ENCODE measurements at regions not wholly inside any gene's neighbourhood (a gene's known extent, or its start where the extent isn't known, plus 50 kb on each side); places are given as distances from the start of the nearest gene placed in this dataset.

GRCh38 chr6:15062516-15063252, 183.2 kb upstream of the JARID2 start:
- Histone ChIP-seq H3K4me1 (replicated peaks in 1 of 2) (peaks cover 10 to 18% of the 10 kb centered on the region in 2 donors), H3K4me3 (no peak overlapping the region), H3K27ac (no peak overlapping the region)
- ATAC-seq (replicated peaks in 6 of 8): peak; percentile 66 to 97 (median 74)
- 58 to 100% (median 95%) methylated on average over 1 to 8 of the region's 8 CpGs; no CpG with 5 or more reads in 2 of the 10 experiments for WGBS, 10 experiments
- in situ Hi-C loops (cut with MboI; ENCODE audit: low pct_unique_long_range_greater_than_20kb in 2 of 9, low sequenced_read_pairs in 9 of 9, unreplicated experiment in 9 of 9): no loop called here

- Histone ChIP-seq H3K4me1 (replicated peaks in 1 of 2) (peaks cover 10 to 18% of the 10 kb centered on the region in 2 donors), H3K27ac (no peak overlapping the region), H3K4me3 (no peak overlapping the region)
- ATAC-seq (replicated peaks in 6 of 8): no peak
- in situ Hi-C loops (cut with MboI; ENCODE audit: low pct_unique_long_range_greater_than_20kb in 2 of 9, low sequenced_read_pairs in 9 of 9, unreplicated experiment in 9 of 9): no loop called here
- 80 to 100% (median 100%) methylated on average over 1 to 6 of the region's 7 CpGs; no CpG with 5 or more reads in 4 of the 10 experiments for WGBS, 10 experiments
Measured at GRCh38 chr6:15063253-15063853, 182.5 kb upstream of the JARID2 start.

GRCh38 chr6:15065261-15065989, 180.4 kb upstream of the JARID2 start:
- peaks cover 10 to 18% of the 10 kb centered on the region in 2 donors for H3K4me1 ChIP-seq (replicated peaks in 1 of 2)
- no peak overlapping the region for H3K4me3 ChIP-seq
- in situ Hi-C loops (cut with MboI; ENCODE audit: low pct_unique_long_range_greater_than_20kb in 2 of 9, low sequenced_read_pairs in 9 of 9, unreplicated experiment in 9 of 9): no loop called here
- peak in 6 of 8 experiments; percentile 65 to 81 (median 76) for ATAC-seq (replicated peaks in 6 of 8)
- 48 to 100% (median 77%) methylated on average over 1 to 3 of the region's 4 CpGs; no CpG with 5 or more reads in 2 of the 10 experiments for WGBS, 10 experiments
- H3K27ac ChIP-seq: peak overlapping the region in 1 of 2 donors; percentile 28

GRCh38 chr6:15066089-15066758, 179.6 kb upstream of the JARID2 start:
- Histone ChIP-seq H3K27ac (no peak overlapping the region), H3K4me1 (replicated peaks in 1 of 2) (peaks cover 10 to 18% of the 10 kb centered on the region in 2 donors), H3K4me3 (no peak overlapping the region)
- ATAC-seq (replicated peaks in 6 of 8): peak in 2 of 8 experiments; percentile 5 to 53
- in situ Hi-C loops (cut with MboI; ENCODE audit: low pct_unique_long_range_greater_than_20kb in 2 of 9, low sequenced_read_pairs in 9 of 9, unreplicated experiment in 9 of 9): no loop called here
- WGBS, 10 experiments: 28 to 95% (median 86%) methylated on average over 4 to 7 of the region's 7 CpGs; no CpG with 5 or more reads in 1 of the 10 experiments

- Histone ChIP-seq H3K27ac (no peak overlapping the region), H3K4me3 (no peak overlapping the region), H3K4me1 (replicated peaks in 1 of 2) (peaks cover 0 to 3% of the 10 kb centered on the region in 2 donors)
- ATAC-seq (replicated peaks in 6 of 8): no peak
- in situ Hi-C loops (cut with MboI; ENCODE audit: low pct_unique_long_range_greater_than_20kb in 2 of 9, low sequenced_read_pairs in 9 of 9, unreplicated experiment in 9 of 9): no loop called here
- WGBS, 10 experiments: 70 to 100% (median 94%) methylated on average over 1 to 3 of the region's 3 CpGs; no CpG with 5 or more reads in 4 of the 10 experiments
Measured at GRCh38 chr6:15073344-15073789, 172.5 kb upstream of the JARID2 start.

- Histone ChIP-seq H3K4me1 (replicated peaks in 1 of 2) (peaks cover 3 to 4% of the 10 kb centered on the region in 2 donors), H3K27ac (no peak overlapping the region), H3K4me3 (no peak overlapping the region)
- in situ Hi-C loops (cut with MboI; ENCODE audit: low pct_unique_long_range_greater_than_20kb in 2 of 9, low sequenced_read_pairs in 9 of 9, unreplicated experiment in 9 of 9): no loop called here
- ATAC-seq (replicated peaks in 6 of 8): no peak
- 60 to 100% (median 90%) methylated on average over 1 to 12 of the region's 14 CpGs; no CpG with 5 or more reads in 1 of the 10 experiments for WGBS, 10 experiments
Measured at GRCh38 chr6:15073883-15074465, 171.9 kb upstream of the JARID2 start.

GRCh38 chr6:15074806-15075205, 171.1 kb upstream of the JARID2 start:
- no peak for ATAC-seq (replicated peaks in 6 of 8)
- in situ Hi-C loops (cut with MboI; ENCODE audit: low pct_unique_long_range_greater_than_20kb in 2 of 9, low sequenced_read_pairs in 9 of 9, unreplicated experiment in 9 of 9): no loop called here
- no peak overlapping the region for H3K4me3 ChIP-seq
- peaks cover 10 to 11% of the 10 kb centered on the region in 2 donors for H3K4me1 ChIP-seq (replicated peaks in 1 of 2)
- H3K27ac ChIP-seq: no peak overlapping the region
- 89 to 100% (median 94%) methylated on average over 1 to 7 of the region's 10 CpGs; no CpG with 5 or more reads in 4 of the 10 experiments for WGBS, 10 experiments

- no peak overlapping the region for H3K27ac ChIP-seq
Measured at GRCh38 chr6:15076565-15076964, 169.3 kb upstream of the JARID2 start.

GRCh38 chr6:15077006-15077405, 168.9 kb upstream of the JARID2 start:
- peaks cover 10 to 11% of the 10 kb centered on the region in 2 donors for H3K4me1 ChIP-seq (replicated peaks in 1 of 2)
- H3K4me3 ChIP-seq: no peak overlapping the region
- H3K27ac ChIP-seq: no peak overlapping the region
- in situ Hi-C loops (cut with MboI; ENCODE audit: low pct_unique_long_range_greater_than_20kb in 2 of 9, low sequenced_read_pairs in 9 of 9, unreplicated experiment in 9 of 9): no loop called here
- ATAC-seq (replicated peaks in 6 of 8): no peak
- WGBS, 10 experiments: 60 to 100% (median 90%) methylated on average over 1 to 4 of the region's 4 CpGs; no CpG with 5 or more reads in 5 of the 10 experiments

More at GRCh38 chr6:15076565-15076964, 169.3 kb upstream of the JARID2 start:
- H3K4me3 ChIP-seq: no peak overlapping the region
- no peak for ATAC-seq (replicated peaks in 6 of 8)
- 20 to 100% (median 79%) methylated on average over 1 to 4 of the region's 4 CpGs; no CpG with 5 or more reads in 4 of the 10 experiments for WGBS, 10 experiments
- peaks cover 10 to 11% of the 10 kb centered on the region in 2 donors for H3K4me1 ChIP-seq (replicated peaks in 1 of 2)
- in situ Hi-C loops (cut with MboI; ENCODE audit: low pct_unique_long_range_greater_than_20kb in 2 of 9, low sequenced_read_pairs in 9 of 9, unreplicated experiment in 9 of 9): no loop called here

GRCh38 chr6:15077961-15078360, 167.9 kb upstream of the JARID2 start:
- Histone ChIP-seq H3K27ac (no peak overlapping the region), H3K4me3 (no peak overlapping the region), H3K4me1 (replicated peaks in 1 of 2) (peaks cover 10 to 11% of the 10 kb centered on the region in 2 donors)
- in situ Hi-C loops (cut with MboI; ENCODE audit: low pct_unique_long_range_greater_than_20kb in 2 of 9, low sequenced_read_pairs in 9 of 9, unreplicated experiment in 9 of 9): no loop called here
- 40 to 100% (median 66%) methylated on average over 2 to 5 of the region's 5 CpGs; no CpG with 5 or more reads in 3 of the 10 experiments for WGBS, 10 experiments
- ATAC-seq (replicated peaks in 6 of 8): no peak

- WGBS, 10 experiments: 20 to 93% (median 78%) methylated on average over 1 to 7 of the region's 7 CpGs; no CpG with 5 or more reads in 1 of the 10 experiments
- ATAC-seq (replicated peaks in 6 of 8): peak in 3 of 8 experiments; percentile 27 to 44 (median 36)
Measured at GRCh38 chr6:15079288-15079817, 166.5 kb upstream of the JARID2 start.

GRCh38 chr6:15080895-15081294, 165.0 kb upstream of the JARID2 start:
- H3K4me1 ChIP-seq (replicated peaks in 1 of 2): peaks cover 10 to 11% of the 10 kb centered on the region in 2 donors
- WGBS, 10 experiments: 67 to 100% (median 100%) methylated on average over 1 of the region's 1 CpG; no CpG with 5 or more reads in 4 of the 10 experiments
- in situ Hi-C loops (cut with MboI; ENCODE audit: low pct_unique_long_range_greater_than_20kb in 2 of 9, low sequenced_read_pairs in 9 of 9, unreplicated experiment in 9 of 9): no loop called here
- ATAC-seq (replicated peaks in 6 of 8): no peak
- no peak overlapping the region for H3K4me3 ChIP-seq
- H3K27ac ChIP-seq: no peak overlapping the region

More at GRCh38 chr6:15079288-15079817, 166.5 kb upstream of the JARID2 start:
- in situ Hi-C loops (cut with MboI; ENCODE audit: low pct_unique_long_range_greater_than_20kb in 2 of 9, low sequenced_read_pairs in 9 of 9, unreplicated experiment in 9 of 9): no loop called here
- H3K4me1 ChIP-seq (replicated peaks in 1 of 2): peaks cover 10 to 11% of the 10 kb centered on the region in 2 donors
- no peak overlapping the region for H3K4me3 ChIP-seq
- H3K27ac ChIP-seq: no peak overlapping the region

Measured in motor neuron (in vitro differentiated cells).